ENCODE measurements at regions not wholly inside any gene's neighbourhood (a gene's known extent, or its start where the extent isn't known, plus 50 kb on each side); places are given as distances from the start of the nearest gene placed in this dataset.
A peak's percentile ranks its signal among the peaks of the same experiment; 100 is the strongest.
"Not testable (repeated sequence)": the region's sequence is repeated elsewhere in the genome, so short reads cannot be mapped to it uniquely, and the experiment has no call there.

DNA sequence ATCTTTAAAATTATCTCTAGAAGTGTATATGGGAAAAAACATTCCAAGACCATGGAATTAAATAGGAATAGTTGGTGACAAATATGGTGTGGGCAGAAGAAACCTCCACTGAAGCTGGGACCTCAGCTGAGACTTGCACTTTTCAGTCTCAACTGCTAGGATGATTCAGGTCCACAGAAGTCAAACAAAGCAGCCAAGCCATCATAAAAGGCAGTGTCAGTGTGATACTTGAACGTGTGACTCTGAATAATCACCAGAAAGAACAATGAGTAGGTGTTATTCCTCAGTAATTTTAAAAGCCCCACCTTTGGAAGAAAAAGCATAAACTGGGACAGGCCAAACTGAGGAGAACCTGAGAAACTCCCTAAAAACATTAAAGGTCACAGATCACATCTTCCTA, 90.7 kb downstream of the ZNF281 start:
- DNase-seq (ENCODE audit: low read depth, low spot score): no peak

DNA sequence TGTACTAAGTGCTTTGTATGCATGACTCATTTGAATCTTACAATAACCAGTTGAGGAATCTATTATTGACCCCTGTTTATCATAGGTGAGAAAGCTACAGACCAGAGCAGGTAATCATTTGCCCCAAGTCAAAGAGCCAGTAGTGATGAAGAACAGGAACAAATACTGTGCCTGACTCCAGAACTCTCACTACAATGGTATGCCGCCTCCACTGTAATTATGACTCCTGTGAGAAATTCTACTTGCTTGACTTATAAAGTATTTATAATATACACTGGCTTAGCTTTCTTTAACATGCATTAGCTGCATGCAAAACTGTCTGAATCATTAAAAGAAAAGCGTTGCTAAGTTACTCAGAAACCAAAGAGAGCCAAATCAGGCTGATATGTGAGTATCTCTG, 92.6 kb downstream of the ZNF281 start:
- DNase-seq (ENCODE audit: low read depth, low spot score): no peak

DNA sequence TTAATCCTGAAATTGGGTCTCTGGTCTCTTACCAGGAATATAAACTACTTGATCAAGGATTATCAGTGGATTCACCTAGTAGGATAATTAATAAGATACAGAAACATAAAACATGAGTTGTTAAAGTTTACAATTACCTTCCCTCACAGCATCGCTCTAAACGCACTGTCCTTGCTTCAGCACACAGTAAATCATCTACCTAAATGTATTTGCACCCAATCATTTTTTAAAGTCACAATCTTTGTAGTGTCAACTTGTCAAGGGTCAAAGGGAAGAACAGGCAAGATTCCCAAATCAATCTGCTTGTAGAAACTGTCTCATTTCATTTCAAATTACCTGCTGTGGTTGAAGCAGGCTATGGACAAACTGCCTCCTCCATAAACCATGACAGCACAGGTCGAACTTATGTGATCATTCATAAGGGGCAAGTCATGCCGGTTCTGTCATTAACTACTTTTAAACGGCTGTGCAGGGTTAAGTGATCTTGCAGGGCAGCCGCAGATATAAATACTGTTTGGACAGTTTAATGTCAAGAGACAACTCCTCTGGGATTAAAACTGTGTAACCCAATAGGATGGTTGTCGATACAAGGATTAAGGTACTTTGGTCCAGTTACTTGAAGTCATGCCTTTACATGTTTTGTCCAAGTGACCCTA, 93.6 kb downstream of the ZNF281 start:
- DNase-seq (ENCODE audit: low read depth, low spot score): no peak

DNA sequence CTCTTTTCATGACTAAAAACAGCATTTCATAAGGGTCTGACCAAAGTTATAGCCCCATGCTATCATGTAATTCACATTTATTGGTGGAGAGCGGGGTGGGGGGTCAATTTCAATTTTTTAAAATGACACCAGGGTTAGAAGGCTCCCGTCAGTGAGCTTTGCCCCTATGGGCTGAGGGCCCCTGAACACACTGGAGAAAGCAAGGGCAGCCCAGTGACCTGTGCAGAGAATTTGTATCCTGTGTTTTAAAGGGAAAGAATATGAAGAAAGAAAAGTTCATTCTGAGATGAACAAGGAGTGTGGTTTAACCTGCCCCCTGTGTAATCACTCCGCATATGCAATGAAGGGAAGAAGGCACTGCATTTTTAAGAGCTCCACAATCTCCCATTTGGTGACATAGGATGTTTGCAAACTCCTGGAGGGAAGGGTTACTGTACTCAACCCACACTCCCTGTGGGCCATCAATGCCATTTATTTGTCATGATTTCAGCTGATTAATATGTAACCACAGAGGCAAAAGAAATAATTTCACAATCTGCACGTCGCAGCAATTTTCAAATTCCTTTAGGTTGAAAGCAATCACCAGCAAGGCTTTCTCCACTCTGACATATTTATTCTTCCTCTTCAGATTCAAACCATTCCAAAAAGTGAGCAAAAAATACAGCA, 95.6 kb downstream of the ZNF281 start:
- DNase-seq (ENCODE audit: low read depth, low spot score): no peak

DNA sequence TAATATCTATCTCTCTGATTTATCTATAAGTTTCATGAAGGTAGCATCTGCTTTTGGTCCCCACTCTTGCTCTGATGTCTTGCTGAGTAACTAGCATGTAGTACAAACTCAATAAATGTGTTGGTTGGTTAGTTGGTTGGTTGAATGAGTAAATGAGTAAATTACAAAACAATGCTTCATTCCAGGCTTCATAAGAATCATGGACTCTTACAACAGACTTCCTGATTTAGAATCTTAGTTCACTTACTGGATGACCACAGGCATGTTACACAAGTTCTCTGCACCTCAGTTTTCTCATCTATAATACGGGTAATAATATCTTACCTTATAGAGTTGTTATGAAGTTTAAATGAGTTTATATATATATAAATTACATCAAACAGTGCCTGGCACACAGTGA, 98.6 kb downstream of the ZNF281 start:
- no peak for DNase-seq (ENCODE audit: low read depth, low spot score)

DNA sequence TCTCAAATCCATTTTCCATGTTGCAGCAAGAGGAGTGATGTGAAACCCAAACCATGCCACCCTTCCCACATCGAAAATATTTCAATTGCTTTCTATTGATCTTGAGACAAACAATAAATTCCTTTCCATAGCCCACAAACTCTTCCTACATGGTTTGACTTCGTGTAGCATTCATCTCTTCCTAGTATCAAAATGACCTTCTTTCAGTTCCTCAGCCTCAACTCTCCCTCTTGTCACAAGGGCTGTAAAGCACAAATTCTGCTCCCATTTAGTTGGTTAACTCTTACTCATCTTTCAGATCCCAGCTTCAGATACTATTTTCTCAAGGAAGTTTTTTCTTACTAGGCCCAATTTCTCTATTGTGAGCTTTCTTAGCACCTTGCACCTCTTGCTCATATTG, 99.0 kb downstream of the ZNF281 start:
- no peak for DNase-seq (ENCODE audit: low read depth, low spot score)

DNA sequence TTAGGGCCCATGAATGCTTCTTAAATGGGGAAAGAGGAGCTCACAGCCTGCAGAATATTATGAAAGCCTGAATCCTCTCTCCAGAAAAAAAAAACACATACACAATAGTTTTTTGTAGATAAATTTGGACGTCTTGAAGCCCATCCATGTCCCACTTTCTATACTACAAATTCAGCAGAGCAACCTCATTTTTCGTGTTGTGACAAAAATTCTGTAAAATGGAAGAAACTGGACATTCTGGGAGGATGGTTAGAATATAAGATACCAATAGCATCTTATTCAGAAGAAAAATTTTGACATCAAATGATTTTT, 102.1 kb downstream of the ZNF281 start:
- no peak for DNase-seq (ENCODE audit: low read depth, low spot score)

DNA sequence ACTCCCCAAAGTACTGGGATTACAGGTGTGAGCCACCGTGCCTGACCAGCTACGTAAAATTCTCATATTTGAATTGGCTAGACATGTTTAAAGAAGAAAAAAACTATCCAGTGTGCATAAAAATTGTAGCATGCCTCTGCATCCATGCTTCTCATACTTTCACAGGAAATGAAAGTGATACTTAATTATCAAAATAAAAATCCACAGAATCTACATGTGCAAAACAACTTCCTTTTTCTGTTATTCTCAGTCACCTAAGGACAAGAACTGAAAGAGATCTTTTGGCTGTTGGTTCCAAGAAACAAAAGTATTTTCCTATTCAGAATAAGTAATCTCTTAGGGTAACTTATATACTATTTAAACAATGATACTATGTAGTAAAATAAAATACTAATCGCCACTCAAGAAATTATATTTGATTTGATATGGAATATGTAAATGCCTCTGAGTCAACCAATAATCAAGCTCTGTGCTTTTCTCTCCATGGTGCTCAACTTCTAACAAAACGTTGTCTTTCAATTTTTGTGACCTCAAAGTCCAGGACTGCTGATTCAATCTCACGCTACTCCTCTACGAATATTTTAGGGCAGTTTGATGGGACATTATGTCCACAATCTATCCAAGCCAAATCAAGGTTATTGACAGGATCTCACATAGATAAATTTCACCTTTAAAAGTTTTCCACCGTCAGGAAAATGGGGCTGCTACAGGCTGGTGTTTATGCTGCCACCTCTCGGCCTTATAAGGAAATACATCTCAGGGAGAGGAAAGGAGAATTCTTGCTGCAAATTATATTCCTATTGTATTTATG, 102.7 kb downstream of the ZNF281 start:
- DNase-seq (ENCODE audit: low read depth, low spot score): no peak

DNA sequence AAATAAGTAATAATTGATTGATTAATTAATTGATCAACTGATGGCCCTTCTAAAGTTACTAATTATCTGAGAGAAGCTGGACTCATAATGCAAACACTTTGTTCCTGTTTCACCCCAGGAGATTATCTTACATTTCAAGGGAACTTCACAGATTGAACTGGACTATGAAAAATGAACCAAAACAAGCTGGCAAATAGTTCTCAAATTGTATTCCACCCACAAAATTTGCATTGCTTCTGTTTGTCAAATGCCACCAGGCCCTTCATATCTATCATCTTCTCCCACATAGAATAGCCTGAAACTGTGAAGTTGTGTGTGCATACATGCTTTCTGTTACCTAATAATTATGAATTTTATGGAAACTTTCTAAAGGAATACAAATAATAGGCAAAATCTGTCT, 104.0 kb downstream of the ZNF281 start:
- DNase-seq (ENCODE audit: low read depth, low spot score): no peak

DNA sequence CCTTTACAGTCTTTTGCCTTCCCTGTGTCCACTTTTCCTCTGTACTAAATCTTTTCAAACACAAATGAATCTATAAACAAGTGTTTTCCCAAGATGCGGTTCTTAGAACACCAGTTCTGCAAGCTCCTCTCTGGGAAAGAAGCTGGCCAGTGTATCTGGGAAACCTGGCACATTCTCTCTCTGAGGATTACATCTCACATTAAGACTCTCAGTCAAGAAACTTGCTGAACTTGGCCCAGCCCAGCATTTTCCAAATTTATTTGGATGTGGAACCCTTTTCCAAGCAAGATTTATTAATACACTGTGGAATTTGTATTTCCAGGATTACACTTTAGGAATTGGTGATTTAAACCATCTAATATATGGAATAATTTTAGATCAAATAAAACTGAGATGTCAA, 105.7 kb downstream of the ZNF281 start:
- no peak for DNase-seq (ENCODE audit: low read depth, low spot score)

DNA sequence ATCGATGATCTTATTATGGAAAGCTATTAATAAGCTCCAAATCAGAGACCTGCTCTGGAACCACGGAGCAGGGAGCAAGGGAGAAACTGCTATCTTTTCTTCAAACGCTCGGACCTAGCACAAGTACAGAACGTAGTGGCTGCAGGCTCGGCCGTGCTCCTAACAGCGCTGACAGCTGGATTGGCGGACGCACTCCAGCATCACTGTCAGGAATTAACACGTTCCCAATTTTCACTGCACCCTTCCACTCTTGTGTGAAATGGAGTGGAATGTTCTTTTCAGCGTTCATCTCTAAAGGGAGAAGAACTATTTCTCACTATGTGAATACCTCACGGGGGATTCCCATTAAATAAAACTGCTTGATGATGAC, 106.9 kb downstream of the ZNF281 start:
- no peak for DNase-seq (ENCODE audit: low read depth, low spot score)

DNA sequence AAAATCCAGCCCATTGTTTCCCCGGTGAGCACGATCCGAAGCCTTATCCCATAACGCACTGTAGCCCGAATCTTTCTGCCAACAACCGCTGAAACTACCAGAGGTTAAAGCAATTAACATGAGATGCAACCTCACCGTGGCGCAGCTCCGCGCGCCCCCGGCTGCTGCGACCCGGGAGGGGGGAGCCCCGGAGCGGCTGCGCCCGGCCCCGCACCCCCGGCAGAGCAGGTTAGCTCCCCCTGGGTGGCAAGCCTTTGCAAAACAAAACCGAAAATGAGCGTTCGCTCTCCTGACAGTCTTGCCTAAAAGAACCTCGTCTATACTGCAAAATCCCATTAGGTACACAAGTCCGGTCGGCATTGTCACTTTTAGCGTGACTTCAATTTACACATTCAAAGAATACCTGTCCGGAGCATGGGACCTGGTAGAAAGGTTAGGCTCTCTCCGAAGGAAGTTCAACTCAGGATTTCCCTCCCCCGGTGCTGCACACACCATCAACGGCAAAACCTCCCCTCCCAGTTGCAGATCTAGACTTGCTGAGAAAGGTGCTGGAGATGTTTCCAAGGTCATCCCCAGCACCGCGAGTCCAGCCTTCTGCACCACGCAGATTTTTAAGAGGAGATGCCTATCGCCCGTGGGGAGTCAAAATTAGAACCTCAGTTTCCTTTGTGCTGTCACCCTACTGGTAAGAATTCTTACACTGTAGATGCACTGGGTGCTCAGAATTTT, 107.5 kb downstream of the ZNF281 start:
- peak; percentile 38 for DNase-seq (ENCODE audit: low read depth, low spot score)

DNA sequence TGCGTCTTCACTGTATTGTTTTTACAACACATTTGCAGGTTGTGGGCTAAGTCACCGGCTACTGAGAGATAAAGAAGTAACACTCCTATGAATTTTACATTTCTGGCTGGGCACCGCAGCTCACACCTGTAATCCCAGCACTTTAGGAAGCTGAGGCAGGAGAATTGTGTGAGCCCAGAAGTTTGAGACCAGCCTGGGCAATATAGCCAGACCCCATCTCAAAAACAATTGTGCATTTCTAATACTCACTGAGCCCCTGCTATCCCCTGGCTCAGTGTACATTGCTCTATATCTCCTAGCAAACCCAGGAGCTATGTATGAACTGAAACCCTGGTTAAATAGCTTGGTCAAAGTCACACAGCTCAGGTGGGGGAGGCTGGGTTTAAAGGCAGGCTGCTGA, 108.7 kb downstream of the ZNF281 start:
- no peak for DNase-seq (ENCODE audit: low read depth, low spot score)

DNA sequence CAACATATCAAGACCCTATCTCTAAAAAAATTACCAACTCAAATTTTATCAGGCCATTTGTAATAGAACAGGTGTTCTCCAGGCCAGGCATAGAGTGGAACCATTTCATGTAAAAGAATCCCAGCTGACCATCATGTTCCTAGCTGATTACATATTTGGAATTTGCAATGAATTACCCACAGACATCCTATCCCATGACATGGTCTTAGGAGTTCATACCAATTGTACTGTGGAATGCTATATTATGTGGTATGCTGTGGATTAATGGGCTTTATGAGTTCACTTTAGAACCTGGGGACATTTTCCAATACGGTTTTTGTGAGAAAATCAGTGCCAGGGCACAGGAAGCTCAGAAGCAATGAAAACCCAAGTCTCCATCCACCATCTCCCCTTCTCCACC, 110.3 kb downstream of the ZNF281 start:
- no peak for DNase-seq (ENCODE audit: low read depth, low spot score)

DNA sequence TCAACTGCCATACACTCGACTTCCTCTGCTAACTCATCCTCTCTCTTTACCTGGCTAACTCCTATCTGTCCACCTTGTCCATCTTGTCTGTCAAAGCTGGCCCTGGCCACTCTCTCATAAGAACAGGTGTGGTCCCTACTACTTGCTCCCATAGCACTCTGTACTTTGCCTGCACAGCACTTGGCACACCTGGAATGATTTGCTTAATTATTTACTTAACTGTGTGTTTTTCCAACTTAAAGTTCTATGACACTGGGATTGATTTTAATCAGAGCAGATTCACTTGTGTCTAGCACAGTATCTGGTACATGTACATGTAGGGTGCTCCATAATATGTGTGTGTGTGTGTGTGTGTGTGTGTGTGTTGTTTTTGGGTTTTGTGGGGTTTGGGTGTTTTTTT, 111.6 kb downstream of the ZNF281 start:
- DNase-seq (ENCODE audit: low read depth, low spot score): no peak

DNA sequence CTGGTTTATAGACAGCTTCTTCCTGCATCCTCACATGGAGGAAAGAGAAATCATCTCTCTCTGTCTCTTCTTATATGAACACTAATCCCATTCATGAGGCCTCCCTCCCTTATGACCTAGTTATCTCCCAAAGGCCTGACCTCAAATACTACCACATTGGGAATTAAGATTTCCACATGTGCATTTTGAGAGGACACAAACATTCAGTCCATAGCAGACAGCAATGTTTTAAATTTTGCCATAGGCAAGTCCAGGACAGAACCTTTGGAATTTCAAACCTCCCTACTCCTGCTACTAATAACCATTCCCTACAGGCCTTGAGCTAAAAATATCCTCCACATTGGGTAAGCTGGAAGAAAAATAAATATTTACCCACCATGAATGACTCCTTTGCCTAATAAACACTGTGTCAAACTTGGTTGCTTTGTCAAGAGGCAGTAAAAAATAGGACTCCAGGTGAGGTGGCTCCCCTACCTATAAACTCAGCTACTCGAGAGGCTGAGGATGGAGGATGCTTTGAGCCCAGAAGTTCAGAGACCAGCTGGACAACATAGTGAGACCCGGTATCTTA, 113.7 kb downstream of the ZNF281 start:
- DNase-seq (ENCODE audit: low read depth, low spot score): no peak

DNA sequence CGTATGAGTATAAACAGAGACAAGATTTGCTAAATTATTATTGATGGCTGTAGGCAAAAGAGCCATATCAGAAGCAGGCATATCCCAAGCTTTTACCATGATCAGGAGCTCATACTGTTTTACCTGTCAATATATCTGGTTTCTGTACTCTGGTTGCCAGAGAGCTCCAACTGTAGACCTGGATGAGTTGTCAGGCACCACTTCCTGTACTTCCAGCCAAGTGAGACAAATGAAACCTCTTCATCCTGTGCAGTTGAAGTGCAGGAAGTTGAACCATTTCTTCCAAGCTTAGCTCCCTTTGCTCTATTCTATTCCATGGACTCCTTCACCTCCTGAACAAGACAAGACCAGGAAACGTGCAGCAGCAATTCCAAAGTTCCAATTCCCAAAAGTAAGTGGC, 115.6 kb downstream of the ZNF281 start:
- no peak for DNase-seq (ENCODE audit: low read depth, low spot score)

DNA sequence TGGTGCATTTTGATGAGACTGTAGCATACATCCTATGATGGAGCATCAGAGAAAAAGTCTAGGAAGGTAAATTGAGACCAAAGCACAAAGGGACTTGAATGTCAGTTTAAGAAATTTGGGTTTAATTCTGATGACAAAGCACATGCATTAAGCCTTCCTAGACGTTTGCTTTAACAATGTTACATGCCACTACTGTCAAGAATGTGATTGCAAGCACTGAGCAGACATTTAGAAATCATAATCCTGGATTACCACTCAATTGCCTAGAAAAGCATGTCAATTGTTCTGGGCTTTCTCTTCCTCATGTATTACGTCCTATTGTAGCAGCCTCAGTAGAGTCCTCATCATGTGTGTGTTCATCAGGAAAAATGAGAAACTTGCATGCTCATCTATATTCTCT, 117.1 kb downstream of the ZNF281 start:
- DNase-seq (ENCODE audit: low read depth, low spot score): no peak

DNA sequence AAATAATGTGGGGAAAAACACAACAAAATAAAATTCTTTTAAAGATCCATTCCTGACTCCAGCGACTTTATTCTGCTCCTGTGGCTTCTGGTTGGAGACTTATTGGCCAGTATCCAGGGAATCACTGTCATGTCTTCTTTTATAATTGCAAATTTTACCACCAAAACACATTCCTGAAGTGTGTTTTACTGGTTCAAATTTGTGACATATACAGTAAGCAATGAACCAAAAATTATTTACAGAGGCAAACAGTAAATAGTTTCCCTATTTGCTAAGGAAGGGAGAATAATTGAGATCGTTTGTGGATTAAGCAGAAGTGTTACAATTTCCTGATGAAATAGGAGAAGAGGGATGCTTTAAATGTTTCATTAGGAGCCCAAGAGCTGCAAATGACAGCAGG, 118.7 kb downstream of the ZNF281 start:
- DNase-seq (ENCODE audit: low read depth, low spot score): no peak

DNA sequence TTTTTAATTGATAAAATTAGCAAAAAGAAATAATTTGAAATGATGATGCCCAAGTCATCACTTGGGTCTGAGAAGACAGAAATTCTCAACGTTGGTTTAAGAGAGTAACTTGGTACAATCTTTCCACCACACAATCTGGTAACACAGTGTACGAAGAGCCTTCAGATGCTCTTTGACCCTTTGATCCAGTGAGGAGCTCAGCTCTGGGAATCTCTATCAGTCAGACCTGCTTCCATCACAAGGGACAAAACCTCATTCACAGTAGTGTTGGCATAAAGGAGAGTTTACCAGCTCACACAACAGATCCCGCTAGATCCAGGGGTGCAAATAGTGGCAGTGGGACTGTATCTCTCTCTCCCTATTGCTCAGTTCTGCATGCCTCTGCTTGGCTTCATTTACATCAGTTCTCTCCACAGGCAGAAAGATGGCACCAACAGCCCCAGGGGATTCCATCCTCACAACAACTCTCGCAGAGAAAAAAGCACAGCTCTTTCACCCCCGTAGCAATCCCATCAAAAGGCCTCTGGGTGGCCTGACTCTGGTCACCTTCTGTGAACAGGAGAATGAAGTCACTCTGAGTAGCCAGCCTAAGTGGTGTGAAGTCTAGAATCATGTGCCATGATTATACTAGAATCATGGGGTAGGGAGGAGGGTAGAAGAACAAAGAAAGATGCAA, 119.7 kb downstream of the ZNF281 start:
- DNase-seq (ENCODE audit: low read depth, low spot score): no peak

DNA sequence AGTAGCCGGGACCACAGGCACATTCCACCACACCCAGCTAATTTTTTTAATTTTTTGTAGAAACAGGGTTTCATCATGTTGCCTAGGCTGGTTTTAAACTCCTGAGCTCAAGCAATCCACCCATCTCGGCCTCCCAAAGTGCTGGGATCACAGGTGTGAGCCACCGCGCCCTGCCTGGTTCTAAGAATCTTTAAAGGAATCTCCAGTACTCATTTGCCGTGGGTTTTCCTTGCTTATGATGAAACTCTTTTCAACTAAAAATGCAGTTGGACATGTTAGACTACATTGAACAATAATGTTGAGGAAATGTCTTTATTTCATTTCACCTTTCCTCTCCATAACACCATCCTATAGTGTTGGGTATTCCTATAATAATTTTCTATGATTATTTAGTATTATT, 121.6 kb downstream of the ZNF281 start:
- no peak for DNase-seq (ENCODE audit: low read depth, low spot score)

DNA sequence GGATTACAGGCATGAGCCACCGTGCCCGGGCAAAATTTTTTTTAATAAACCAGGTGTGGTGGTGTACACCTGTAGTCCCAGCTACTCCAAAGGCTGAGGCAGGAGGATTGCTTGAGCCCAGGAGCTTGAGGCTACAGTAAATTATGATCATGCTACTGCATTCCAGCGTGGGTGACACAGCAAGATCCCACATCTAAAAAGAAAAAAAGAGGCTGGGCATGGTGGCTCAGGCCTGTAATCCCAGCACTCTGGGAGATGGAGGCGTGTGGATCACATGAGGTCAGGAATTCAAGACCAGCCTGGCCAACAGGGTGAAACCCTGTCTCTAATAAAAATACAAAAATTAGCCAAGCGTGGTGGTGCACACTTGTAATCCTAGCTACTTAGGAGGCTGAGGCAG, 125.6 kb downstream of the ZNF281 start:
- not testable (repeated sequence) for DNase-seq (ENCODE audit: low read depth, low spot score)

Data from activated naive CD8-positive, alpha-beta T cell treated with anti-CD3 and anti-CD28 coated beads, Interleukin-2, amount 50 U/mL, for 16 hours (primary cell).